SKM-1 (cell line): ENCODE measurements at regions not wholly inside any gene's neighbourhood (a gene's known extent, or its start where the extent isn't known, plus 50 kb on each side); places are given as distances from the start of the nearest gene placed in this dataset.

ENCODE experiments used
- DNase-seq: peaks from one replicate; lab custom pipeline; 2025; ENCODE audit not compliant: unreplicated experiment; lab: John Stamatoyannopoulos, UW

DNA sequence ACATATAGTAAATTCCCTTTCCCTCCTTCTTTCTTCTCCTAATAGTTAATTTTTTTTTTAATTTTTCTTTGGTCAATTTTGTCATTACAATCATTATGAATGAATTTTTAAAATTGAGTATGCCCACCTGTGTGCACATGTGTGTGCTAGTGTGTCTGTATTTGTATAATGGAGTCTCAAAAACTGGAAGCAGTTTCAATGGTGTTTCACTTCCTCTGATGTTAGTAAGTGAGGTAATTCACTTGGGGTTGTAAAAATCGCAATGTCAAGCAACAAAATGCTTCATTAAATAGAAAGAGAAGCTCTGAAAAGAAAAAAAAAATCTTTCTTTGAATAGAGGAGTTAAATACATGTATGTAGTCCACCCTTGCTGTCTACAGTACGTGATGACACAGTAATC lies 1467.6 kb upstream of the NUDT12 start:
- DNase-seq = no peak

- DNase-seq = no peak
Measured at GRCh38 chr5:105015098-105015497, 1452.5 kb upstream of the NUDT12 start.

DNA sequence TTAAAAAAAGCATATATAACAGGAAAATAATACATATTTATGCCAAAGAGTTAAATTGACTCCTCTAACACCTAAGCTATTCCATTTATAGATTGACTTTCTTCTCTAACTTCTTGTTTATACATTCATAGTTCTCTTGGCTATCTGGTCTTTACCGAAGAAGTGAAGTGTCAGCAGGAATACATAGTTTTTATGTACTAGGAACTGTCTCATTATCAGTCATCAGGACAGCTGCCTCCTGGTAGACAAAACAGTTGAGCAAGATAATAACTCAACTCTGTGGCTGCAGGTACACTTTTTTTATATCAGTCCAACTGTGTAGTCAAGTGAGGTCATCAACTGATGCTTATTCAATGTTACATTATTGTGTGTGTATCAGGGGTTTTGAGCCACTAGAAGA lies 1436.0 kb upstream of the NUDT12 start:
- DNase-seq = no peak

GRCh38 chr5:104998169-104998568 lies 1435.6 kb upstream of the NUDT12 start:
- DNase-seq = no peak

DNA sequence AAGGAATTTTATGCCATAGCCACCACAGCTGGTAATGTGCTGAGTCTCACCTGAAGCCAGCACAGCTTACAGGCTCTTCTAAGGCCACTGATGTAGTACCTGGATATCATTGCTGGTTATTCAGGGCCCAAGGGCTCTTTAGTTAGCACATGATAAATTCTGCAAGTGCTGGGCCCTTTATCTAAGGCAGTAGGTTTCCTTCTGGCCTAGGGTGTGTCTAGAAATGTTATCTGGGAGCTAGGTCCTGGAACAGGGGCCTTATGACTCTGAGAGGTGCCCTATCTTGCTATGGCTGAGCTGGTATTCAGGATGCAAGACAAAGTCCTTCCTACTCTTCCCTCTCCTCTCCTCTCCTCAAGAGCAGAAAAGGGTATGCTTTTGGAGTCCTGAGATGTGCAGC lies 1424.5 kb upstream of the NUDT12 start:
- DNase-seq = no peak

- no peak for DNase-seq
Measured at GRCh38 chr5:104977529-104977928, 1414.9 kb upstream of the NUDT12 start.

DNA sequence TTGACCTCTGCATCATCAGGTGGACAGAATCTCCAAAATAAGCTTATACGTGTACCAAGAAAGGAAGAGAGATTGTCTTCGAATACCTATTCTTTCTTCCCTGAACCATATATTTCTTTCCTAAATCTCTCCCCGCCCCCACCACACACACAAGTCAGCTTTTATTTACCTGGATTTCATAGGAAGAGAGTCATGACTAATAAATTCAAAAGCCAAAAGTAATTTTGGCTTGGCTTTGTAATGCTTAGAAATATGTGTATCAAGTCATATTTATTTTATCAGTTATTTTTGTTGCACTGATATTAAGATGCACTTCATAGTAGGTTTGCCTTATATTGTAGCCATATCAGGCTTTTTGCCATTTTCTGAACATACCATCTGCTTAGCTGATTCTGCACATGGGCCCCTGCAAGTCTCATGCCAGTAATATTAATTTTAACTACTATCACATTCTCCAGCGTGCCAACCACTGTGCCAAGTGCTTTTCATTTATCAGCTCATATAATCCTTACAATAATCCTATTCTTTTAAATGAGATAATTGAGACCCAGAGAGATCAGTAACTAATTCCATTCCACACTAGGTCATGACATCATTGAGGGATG lies 1405.3 kb upstream of the NUDT12 start:
- no peak for DNase-seq

- no peak for DNase-seq
Measured at GRCh38 chr5:104965006-104965405, 1402.4 kb upstream of the NUDT12 start.

GRCh38 chr5:104955479-104955878 lies 1392.9 kb upstream of the NUDT12 start:
- DNase-seq = no peak

GRCh38 chr5:104952876-104953275 lies 1390.3 kb upstream of the NUDT12 start:
- DNase-seq = no peak

DNA sequence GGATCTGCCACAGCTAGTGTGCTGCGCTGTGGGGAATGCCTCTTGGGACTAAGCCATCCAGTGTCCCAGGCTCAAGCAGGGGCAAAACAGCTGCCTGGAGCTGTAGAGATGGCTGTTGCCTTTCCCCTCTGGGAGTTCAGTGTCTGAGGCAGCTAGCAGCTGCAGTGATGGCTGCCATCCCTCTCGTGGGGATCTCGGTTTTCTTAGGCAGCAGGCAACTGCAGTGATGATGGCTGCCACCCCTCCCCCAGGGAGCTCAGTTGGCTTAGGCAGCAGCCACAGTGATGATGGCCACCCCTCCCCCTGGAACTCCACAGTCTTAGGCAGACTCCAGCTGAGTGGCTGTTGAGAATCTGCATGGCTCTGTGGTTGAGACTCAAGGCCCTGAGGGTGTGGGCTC lies 1389.2 kb upstream of the NUDT12 start:
- DNase-seq = no peak

- no peak for DNase-seq
Measured at GRCh38 chr5:104947076-104947475, 1384.5 kb upstream of the NUDT12 start.

- no peak for DNase-seq
Measured at GRCh38 chr5:104942735-104943134, 1380.1 kb upstream of the NUDT12 start.

DNA sequence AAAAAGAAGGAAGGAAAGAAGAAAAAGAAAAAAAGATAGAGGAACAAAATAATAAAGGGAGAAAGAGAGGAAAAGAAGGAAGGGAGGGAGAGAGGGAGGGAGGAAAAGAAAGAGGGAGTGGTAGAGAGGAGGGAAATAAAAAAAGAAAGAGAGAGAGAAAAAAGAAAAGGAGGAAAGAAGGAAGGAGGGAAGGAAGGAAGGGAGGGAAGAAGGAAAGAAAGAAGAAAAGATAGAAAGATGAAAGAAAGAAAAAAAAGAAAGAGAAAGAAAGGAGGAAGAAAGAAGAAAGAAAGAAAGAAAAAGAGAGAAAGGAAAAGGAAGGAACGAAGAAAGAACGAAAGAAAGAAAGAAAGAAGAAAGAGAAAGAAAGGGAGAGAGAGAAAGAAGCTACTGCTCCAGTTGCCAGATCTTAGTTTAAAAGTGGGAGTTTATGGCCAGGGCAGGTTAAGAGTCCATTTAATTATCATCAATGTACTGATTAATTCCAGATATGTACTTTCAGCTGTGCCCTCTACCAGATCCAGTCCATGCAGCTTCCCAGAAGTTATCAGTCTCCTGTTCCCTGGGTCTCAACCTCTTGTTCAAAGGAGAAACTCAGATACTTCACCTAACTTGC lies 1378.5 kb upstream of the NUDT12 start:
- DNase-seq = no peak

GRCh38 chr5:104937598-104937997 lies 1375.0 kb upstream of the NUDT12 start:
- no peak for DNase-seq

DNA sequence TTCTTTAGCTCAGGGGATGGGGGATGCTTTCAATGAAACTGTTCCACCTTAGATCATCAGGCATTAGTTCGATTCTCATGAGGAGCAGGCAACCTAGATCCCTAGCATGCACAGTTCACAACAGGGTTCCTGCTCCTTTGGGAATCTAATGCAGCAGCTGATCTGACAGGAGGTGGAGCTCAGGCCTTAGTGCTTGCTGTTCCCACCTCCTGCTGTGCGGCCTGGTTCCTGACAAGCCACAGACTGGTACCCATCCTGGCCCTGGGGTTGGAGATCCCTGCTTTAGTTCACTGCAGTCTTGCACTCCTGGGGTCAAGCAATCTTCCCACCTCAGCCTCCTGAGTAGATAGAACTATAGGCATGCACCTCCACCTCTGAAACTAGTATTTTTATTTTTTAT lies 1369.8 kb upstream of the NUDT12 start:
- no peak for DNase-seq

- no peak for DNase-seq
Measured at GRCh38 chr5:104928906-104929520, 1366.4 kb upstream of the NUDT12 start.

- no peak for DNase-seq
Measured at GRCh38 chr5:104915226-104915625, 1352.6 kb upstream of the NUDT12 start.

- no peak for DNase-seq
Measured at GRCh38 chr5:104914536-104915070, 1352.0 kb upstream of the NUDT12 start.

- DNase-seq = no peak
Measured at GRCh38 chr5:104913841-104914281, 1351.3 kb upstream of the NUDT12 start.

- DNase-seq = no peak
Measured at GRCh38 chr5:104909803-104910202, 1347.2 kb upstream of the NUDT12 start.

GRCh38 chr5:104904561-104904960 lies 1342.0 kb upstream of the NUDT12 start:
- no peak for DNase-seq
